GM19239 (cell line): ENCODE measurements at regions not wholly inside any gene's neighbourhood (a gene's known extent, or its start where the extent isn't known, plus 50 kb on each side); places are given as distances from the start of the nearest gene placed in this dataset.
A peak's percentile ranks its signal among the peaks of the same experiment; 100 is the strongest.
"Not testable (repeated sequence)": the region's sequence is repeated elsewhere in the genome, so short reads cannot be mapped to it uniquely, and the experiment has no call there.

ENCODE experiments used
- DNase-seq: peaks from one replicate; pipeline ENCODE4 v3.0.0; 2011; ENCODE audit warnings: low spot score; ENCODE audit not compliant: insufficient read length
- FAIRE-seq: peaks from 2 replicates; lab custom pipeline; 2011; peaks lifted over from hg19 to GRCh38; lab: Jason Lieb, UNC

DNA sequence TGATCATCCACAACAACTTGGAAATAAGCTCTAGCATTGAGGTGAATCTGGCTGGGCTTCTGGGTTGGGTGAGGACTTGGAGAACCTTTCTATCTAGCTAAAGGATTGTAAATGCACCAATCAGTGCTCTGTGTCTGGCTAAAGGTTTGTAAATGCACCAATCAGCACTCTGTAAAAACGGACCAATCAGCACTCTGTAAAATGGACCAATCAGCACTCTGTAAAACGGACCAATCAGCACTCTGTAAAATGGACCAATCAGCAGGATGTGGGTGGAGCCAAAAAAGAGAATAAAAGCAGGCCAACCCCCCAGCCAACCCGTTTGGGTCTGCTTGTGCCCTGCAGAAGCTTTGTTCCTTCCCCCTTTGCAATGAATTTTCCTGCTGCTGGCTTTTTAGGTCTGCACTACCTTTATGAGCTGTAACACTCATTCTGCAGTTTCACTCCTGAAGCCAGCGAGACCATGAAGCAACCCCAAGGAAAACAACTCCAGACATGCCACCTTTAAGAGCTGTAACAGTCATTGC is 135.2 kb upstream of the PDE1C start:
- DNase-seq, FAIRE-seq: not testable (repeated sequence)

DNA sequence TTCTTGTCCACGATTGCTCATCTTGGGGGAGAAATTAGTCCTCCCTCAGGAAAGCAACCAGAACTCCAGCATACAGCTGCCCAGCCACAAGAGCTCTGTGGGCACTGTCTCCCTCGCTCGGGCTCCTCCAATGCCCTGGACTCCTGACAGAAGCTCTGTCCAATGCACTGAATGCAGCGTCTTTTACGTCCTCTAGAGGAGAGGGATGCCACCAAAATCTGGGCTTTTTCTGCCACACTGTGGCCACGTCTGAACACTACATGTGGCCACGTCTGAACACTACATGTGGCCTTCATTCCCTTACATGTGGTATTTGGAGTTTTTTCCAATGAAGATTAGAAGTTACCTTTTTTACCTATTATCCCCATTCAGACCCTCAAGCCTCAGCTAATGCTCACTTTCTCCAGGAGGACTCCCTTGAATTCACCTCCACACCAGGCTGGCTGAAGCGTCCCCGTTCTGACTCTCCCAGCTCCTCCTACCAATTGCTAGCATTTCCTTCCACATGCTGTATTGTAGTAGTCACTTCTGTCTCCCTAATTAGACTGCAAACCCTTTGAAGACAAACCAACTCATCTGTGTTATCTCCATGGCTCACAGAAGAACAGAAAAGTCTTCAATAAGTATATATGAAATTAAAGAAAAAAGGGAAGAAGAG is 134.3 kb upstream of the PDE1C start:
- DNase-seq (peak; percentile 7), FAIRE-seq (no peak)

DNA sequence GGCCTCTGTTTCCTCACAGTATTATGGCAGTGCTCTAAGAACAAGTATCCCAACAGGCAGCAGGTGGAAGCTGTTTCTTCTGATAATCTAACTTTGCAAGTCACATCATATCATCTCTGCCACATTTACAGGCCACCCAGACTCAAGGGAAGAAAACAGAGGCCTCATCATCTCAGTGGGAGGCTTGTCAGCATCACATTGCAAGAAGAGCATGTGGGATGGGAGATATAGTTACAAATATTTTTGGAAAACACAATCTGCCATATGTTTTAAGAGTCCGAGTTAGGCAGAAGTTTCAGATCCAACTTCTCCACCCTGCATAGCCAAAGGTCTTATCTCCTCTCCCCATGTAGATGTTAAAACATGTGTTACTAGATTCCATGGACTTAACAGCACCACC is 130.4 kb upstream of the PDE1C start:
- no peak for FAIRE-seq
- DNase-seq = no peak

DNA sequence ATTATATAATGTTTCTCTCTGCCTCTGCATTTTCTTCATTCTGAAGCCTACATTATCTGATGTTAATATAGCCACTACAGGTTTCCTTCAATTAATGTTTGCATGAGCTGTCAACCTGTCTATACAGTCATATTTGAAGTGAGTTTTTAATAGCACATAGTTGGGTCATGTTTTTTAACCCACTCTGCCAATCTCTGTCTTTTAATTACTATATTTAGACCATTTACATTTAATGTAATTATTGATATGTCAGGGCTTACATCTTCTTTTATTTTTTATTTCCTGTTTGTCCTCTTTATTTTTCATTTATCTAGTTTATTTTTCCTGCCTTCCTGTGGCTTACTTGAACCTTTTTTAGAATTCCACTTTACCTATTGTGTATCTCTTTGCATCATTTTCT is 124.3 kb upstream of the PDE1C start:
- FAIRE-seq (no peak), DNase-seq (no peak)

DNA sequence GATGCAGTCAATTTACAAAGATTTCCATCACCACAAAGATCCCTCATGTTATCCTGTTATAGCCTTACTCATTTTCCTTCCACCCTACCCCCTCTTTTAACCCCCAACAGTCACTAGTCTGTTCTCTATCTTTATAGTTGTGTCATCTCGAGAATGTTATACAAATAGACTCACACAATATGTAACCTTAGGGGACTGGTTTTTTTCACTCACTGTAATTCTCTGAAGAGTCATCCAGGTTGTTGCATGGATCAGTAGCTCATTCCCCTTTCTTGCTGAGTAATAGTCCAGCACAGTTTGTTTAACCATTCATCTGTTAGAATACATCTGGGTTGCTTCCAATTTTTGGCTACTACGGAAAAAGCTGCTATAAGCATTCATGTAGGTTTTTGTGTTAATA is 121.1 kb upstream of the PDE1C start:
- FAIRE-seq (no peak), DNase-seq (no peak)

DNA sequence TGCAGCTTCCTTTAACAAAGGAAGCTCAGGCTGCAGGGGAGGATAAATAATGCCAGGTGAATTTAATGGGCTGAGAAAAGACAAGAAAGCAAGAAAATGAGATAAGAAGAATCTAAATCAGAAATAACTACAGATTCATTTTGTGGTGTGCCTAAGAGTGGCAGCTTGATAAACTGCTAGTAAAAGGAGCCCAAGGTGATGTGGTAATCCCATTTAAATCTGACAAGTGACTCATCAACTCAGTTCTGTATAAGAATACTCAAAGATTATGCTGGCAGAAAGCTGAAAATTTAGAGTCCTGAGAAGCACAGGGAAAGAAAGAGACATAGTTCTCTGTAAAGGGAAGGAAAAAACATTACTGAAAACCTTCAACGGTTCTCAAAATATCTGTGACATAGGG is 109.4 kb upstream of the PDE1C start:
- no peak for DNase-seq
- FAIRE-seq = no peak

DNA sequence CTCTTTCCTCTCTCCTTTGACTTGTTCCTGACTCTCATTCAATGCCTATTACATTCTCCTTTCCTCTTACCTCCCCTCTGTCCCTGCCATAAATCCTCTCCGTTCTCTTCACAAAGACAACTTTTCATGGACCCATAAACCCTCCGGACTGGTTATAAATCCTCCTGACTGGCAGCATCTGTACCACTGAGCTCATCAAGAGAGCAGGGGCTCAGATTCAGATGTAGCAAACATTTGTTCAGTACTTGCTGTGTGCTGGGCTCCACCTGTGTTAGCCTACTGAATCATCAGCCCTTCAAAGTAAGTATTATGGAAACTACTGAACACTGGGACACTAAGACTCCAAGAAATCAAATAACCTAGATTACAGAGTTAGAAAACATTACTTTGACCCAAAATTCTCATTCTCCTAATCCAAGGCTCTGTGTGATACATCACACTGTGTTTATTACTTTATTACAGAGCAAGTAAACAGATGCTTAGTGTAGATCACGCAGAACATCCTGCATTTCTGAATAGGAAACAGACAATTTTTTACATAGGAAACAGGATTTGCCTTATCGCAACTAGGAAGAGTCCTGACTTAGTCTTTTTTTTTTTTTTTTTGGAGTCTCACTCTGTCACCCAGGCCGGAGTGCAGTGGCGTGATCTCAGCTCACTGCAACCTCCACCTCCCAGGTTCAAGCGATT is 108.6 kb upstream of the PDE1C start:
- DNase-seq = no peak
- FAIRE-seq = no peak

DNA sequence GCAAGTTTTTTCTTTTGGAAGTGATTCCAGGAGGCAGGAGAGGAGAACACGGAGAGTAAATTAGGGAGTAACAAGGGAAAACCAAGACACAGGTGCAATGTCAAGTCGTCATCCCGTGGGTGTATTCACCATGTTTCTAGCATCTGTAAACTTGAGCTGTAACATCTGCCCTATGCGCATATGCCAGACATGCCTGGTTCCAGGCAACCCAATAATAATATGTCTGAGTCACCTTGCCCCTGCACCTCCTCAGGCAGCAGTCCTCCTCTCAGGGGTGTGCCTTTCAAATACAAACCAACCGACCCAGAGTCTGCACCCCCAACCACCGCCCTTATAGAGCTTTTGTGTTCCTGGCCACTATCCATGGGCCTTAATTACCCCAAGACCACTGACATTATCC is 107.0 kb upstream of the PDE1C start:
- FAIRE-seq = no peak
- DNase-seq = no peak

DNA sequence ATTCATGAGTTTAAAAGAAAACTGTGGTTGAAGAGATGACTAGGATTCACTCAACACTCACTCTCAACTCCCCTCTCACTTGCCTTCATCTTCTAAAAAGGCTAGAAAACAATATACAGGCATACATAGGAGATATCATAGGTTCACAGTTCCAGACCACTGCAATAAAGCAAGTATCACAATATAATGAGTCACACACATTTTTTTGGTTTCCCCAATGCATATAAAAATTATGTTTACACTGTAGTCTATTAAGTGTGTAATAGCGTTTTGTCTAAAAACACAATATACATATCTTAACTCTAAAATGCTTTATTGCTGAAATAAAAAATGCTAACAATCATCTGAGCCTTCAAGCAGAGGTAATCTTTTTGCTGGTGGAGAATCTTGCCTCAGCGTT is 104.9 kb upstream of the PDE1C start:
- FAIRE-seq = no peak
- DNase-seq = no peak

DNA sequence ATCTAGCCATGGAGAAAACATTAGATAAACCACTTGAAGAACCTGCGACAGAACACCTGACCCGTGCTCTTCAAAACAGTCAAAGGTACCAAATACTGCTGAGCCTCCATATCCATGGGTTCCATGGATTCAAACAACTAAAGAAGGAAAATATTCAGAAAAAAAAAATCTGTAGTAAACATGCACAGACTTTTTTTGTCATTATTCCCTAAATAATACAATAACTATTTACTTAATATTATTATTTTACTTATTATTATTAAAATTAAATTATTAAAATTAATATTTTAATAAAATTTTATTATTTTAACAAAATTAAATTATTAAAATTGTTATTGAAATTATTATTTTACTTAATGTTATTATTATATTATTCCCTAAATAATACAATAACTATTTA is 101.0 kb upstream of the PDE1C start:
- no peak for DNase-seq
- FAIRE-seq = no peak

DNA sequence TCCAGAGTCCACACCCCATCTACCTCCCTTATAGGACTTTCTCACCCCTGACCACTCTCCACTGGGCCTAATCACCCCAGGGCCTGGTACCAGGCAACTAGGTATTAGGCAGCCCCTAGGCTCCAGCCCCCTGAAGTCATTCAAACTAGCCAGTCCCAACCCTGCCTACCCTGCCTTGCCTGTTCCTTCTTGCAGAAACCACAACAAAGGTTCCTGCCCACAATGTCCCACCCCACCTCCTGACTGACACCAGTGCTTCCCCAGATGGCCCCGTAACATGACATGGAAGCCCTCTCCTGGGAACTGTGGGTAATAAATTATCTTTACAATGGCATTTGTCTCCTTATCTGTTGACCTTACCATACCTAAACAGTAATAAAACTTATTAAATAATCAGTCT is 100.6 kb upstream of the PDE1C start:
- no peak for FAIRE-seq
- DNase-seq = no peak

DNA sequence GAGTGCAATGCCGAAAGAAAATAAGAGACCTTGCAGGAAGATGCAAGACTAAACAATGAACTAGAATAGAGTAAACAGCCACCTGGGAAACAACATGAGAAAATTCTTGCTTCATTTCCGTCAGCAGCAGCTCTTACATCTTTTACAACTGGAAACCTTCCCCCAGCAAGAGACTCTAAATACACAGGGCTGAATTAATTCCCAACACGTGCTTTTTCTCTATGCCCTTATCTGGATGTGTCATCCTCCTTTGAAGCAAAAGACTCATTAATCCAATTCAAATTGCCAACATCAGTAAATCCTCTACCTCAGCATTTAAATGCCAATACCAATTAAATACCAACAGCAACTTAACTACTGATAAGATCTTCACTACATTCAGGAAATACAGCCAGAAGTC is 99.0 kb upstream of the PDE1C start:
- FAIRE-seq (no peak), DNase-seq (no peak)

DNA sequence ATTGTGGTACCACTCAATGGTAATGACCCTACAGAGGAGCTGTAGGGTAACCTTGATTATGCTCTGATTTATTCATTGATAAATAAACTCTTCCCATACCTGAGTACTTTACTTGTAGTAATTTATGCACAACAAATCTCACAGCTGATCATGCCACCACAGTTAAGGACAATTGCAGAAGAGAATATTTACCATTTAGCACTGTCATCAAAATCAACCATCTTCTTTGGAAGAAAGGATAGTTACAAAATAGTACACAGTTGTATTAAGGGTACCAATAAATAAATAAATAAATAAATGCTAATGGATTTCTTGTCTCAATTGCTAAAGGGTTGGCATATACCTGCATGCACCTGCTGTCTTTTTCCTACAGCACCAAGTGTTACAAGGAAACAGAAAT is 97.6 kb upstream of the PDE1C start:
- DNase-seq = no peak
- no peak for FAIRE-seq

DNA sequence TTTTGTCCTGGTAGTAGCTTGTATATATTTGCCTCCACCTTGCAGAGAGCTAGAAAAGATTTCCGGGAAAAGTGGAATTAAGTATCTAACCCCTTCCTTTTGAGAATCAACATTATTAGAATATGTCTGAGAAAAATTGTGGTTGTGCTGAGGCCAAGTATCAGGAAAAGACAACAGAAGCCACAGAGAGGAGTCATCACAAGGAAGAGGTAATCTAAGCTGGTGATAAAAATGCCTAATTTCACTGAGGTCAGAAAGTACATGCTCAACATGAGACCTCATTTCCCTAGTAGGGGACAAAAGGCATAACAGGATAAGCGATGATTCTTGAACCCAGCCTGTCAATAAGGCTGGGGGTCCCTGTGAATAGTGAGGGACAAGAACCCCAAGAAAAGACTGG is 97.0 kb upstream of the PDE1C start:
- no peak for FAIRE-seq

DNA sequence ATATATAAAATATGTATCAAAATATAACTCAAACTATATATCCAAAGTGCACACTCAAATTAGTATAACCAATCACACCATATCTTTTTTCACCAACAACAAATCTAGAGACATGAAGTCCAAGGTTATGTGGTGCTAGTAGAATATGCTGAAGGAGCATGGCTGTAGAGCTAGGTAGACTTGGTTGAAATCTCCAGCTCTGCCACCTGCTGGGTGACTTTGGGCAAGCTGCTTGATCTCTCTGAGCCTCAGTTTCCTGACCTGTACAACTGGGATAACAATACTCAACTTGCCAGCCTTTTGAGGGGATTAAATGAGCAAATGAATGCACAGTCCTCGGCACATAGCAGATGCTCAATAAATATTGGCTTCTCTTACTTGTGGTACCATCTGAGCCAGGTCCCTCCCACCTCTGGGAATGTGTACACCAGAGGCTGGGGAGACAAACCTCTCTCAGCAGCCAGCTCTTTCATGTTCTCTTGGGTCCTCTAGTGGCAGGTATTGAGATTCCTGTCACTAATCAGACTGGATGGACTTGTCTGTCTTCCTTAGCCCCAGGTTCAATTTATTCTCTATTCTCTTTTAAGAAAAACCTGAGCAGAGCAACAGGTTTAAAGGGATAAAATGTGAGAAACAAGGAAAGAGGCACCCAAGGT is 94.3 kb upstream of the PDE1C start:
- FAIRE-seq (no peak), DNase-seq (no peak)

More for the DNA sequence above, 97.0 kb upstream of the PDE1C start:
- DNase-seq = no peak

DNA sequence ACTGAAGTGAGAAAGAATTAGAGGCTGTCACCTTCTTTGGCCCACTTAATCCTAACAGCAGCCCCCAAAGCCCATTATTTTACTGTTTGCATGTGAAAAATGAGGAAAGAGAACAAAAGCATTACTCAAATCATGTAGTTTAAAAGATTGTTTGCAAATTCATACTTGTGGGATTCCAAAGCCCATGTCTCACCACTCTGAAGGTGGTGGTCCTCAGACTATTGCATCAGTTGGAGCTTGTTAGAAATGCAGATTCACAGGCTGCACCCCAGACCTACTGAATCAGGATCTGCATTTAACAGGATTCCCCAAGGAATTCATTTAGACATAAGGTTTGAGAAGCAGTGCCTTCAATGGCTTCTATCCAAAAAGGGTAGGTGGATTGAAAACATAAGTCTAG is 93.7 kb upstream of the PDE1C start:
- DNase-seq = no peak
- FAIRE-seq = no peak

DNA sequence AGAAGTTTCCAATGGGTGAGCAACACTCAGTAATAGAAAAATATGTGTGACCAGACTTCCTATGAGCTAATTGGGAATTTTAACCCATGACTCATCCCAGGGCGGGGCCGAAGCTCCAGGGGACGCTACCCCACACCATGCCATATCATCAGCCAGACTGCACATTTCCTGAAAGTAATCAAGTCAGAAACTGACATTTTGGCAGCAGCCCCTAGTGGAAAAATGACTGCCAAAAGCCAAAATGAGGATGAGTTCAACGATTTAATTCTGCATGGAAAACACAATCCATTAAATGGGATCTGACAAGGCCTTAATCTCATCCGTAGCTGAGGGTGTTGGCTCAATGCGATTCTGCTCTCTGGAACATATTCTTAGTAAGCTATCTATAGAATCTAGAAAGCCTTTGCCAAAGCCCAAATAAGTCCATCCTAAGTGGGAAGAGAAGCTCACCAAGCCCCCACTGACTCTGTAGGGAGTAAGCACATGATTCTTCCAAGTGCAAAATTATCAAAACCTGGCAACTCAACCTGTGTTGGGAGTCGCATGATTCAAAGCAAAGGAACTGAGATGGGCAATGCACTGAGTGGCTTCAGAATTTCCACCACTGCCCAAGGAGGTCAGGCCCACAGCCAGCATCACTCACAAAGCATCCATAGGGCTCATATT is 93.1 kb upstream of the PDE1C start:
- no peak for DNase-seq
- no peak for FAIRE-seq

DNA sequence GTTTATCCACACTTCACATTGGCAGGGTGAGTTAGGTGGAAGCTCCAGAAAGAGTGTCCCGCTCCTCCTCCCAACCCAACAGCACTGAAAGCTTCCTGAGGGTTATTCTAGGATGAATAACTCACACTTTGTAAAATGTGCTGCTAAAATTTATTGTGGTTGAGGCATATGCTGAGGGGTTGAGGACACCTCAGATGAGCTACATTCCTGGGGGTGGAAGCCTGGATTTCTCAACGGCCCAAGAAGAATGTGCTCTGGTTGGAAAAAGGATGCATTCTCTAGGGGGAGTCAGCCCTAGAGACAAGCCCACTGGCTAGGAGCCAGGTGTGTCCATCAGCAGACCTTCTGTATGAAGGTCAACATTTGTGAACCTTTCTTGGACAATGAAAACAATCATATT is 91.5 kb upstream of the PDE1C start:
- no peak for DNase-seq
- FAIRE-seq = no peak

DNA sequence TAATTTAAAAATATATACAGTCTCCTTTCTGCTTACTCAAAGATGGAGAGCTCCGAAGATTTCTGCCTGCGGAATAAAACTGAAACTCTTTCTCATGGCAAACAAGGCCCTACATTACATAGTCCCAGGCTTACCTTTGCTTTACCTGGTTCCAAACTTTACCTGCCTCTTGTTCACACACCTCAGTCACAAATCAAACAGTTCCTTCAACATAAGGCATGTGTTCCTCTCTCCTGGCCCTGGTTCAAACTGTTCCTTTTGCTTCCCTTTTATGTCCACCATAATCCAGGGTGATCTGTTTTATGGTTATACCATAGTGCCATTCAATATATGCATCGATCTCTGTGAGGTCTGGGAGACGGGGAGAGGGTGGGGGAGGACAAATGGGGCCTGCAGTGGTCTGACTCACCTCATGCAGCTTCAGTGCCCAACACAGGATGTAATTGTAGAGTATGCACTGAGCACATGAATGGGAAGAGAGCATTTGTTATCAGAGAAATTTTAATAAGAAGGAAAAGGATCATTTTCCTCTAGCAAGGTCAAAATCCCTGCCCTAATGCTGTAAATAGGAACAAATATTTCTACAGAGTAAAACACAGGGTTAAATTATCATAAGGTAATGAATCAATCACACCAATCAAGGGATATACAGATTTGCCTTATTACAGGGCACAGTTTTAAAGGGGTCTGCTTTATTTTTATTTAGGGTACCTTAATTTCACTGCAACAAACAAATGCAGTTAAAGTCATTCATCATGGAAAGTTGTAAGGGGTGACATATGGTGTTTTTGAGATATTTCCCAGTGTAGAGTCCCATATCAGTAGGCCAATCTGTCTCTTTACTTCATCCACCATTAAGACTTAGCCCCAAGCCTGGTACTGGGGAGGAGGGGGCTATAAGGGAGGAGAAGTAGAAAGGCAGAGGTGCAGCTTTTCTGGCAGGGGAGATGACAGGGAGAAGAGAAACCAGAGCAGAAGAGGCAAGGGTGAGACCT is 88.8 kb upstream of the PDE1C start:
- FAIRE-seq (no peak), DNase-seq (no peak)

DNA sequence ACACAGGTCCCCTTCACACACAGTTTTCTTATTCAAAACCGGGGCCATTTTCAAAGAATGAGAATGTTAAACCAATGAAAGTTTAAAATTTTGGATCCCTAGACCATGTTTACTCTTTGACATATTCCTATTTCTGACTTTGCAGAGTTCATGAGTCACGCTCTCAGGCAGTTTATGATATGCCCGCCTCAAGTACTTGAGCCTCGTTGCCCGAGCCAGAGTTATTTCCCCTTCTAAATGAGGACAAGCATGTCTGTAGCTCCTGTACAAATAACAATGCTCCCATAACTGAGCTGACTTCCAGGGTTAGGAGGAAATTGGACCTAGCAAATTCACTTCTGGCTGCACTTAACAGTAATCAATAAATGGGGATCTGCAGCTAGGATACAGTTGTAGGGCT is 87.9 kb upstream of the PDE1C start:
- FAIRE-seq (no peak), DNase-seq (no peak)
